AML-193 (cell line): ENCODE measurements at regions not wholly inside any gene's neighbourhood (a gene's known extent, or its start where the extent isn't known, plus 50 kb on each side); places are given as distances from the start of the nearest gene placed in this dataset.
"Not testable (repeated sequence)": the region's sequence is repeated elsewhere in the genome, so short reads cannot be mapped to it uniquely, and the experiment has no call there.

Source experiments
- DNase-seq, 2 experiments: peaks; one replicate each; lab custom pipeline; 2025; lab: John Stamatoyannopoulos, UW

- DNase-seq = no peak
These were observed 266.8 kb upstream of the ACTBL2 start for GRCh38 chr5:57749396-57749795.

DNA sequence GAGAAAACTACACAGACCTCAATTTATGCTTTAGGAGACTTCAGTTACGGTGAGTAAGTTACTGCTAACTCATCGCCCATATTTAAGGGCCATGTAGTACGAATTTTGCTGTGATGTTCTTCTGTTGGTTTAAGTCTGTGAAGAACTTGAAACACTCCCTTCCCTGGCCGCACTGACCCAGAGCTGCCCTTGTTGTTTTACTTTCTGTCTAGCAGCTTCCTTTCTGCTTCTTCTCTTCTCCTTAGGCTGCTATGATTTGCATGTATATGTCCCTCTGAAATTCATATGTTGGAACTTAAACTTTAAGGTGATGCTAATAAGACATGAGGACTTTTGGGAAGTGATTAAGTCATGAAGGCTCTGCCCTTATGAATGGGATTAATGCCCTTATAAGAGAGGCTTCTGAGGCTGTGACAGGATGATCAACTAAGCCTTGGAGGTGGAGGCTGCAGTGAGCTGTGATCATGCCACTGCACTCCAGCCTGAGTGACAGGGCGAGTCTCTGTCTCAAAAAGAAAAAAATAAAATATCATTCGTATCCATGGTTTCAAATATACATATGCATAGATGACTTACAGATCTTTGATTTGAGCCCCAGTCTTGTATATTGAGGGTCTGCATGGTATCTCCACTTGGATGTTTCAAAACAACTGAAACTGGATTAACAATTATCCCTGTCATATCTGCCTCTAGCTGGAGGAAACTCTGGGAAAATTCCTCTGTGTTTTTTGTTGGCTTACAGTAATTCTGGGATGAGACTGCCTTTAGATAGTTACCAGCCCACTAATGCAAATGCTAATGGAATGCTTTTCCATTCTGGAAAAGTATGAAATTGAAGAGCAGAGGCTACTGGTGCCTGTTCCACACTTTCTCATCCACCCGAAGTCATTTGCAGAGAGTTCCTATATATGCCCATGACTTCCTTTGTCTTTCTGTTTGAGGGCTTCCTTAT, 263.4 kb upstream of the ACTBL2 start:
- DNase-seq = no peak

GRCh38 chr5:57745029-57745428, 262.4 kb upstream of the ACTBL2 start:
- DNase-seq = no peak

DNA sequence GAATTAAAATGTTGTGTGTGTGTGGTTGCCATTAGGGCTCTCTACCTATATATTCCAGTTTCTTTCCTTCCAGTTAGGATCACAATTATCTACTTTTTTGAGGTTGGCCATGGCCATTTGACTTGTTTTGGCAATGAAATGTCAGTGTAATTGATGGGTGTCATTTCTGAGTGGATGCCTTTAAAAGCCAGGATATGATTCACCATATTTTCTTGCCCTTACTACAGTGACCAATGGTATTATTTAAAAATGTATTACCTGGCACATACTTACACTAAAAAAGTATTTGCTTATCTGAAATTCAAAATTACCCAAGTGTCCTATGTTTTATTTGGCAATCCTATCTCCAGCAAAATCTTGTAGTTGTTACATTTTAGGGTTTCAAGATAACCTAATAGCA, 258.7 kb upstream of the ACTBL2 start:
- DNase-seq = no peak

DNA sequence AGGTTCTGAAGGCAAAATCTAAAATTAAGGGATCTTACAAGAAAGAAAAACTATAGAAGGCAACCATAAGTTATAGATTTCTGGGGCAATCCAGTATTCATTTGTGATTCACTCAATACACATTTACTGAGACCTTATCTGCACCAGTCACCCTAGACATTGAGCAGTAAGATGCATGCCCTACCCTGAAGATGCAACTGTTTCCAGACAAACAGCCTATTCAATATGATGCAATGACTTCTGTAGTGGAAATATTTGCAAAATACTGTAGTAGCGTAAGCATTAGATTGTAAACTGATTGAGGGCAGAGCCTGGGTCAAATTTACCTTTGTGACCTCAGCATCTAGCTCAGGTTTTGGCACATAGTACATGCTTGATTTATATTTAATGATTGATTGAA, 256.2 kb upstream of the ACTBL2 start:
- no peak for DNase-seq

GRCh38 chr5:57738301-57738700, 255.7 kb upstream of the ACTBL2 start:
- DNase-seq = no peak

DNA sequence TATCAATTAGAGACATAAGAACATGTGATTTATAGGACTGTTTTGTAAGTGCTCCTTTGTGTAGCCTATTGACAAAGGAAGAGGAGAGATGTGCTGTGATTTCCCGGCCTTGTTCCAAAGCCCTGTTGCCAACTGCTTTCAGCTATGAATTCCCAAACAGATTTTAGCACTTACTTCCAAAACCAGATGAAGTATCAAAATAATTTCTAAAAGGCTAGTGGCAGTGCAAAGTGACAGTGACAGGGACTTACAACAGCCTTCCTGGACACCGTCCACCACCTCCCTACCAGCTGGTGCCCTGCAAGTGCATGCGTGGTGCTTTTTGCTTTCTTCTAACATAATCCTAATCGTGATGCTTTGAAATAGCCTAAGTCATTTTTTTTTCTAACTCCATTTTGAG, 254.1 kb upstream of the ACTBL2 start:
- no peak for DNase-seq

DNA sequence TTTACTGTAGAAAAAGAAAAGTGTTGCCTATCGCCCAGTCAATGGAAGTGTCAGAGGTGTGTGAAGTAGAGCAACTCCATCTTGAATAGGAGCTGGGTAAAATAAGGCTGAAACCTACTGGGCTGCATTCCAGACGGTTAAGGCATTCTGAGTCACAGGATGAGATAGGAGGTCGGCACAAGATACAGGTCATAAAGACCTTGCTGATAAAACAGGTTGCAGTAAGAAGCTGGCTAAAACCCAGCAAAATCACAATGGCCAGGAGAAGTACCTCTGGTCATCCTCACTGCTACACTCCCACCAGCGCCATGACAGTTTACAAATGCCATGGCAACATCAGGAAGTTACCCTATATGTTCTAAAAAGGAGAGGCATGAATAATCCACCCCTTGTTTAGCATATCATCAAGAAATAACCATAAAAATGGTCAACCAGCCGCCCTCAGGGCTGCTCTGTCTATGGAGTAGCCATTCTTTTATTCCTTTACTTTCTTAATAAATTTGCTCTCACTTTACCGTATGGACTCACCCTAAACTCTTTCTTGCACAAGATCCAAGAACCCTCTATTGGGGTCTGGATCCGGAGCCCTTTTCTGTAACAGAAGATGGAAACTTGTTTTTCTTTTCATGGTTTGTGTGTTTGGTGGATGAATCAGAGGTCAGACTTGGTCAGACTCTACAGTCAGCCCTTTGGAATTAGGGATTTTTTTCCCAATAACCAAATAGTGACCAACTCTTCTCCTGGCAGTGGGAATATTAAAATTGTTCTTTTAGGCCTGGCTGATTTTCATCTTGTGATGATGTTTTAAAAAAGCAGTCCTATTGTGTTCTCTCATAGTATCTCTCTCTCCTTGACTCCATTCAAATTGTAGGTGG, 252.9 kb upstream of the ACTBL2 start:
- DNase-seq = not testable (repeated sequence)

- no peak for DNase-seq
These were observed 251.7 kb upstream of the ACTBL2 start for GRCh38 chr5:57734296-57734695.

GRCh38 chr5:57727591-57727990, 245.0 kb upstream of the ACTBL2 start:
- no peak for DNase-seq

GRCh38 chr5:57725658-57726504, 243.3 kb upstream of the ACTBL2 start:
- DNase-seq = no peak

DNA sequence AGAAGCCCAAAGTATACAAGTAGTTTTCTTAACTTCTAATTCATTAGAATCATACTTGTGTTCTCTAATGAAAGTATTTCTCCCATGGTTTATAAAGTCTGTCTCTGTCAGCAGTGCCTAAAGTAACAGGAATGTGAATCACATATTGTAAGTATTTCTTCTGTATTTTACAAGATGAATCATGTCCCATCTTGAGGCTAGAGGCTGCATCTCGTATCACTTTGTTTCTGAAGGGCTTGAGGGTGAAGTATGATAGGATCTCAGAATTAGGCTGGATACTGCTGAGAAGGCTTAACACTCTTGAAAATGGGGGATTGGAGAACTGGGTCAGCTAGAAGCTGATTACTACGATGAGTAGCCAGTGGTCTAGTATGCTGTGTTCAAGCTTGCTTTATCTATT, 242.2 kb upstream of the ACTBL2 start:
- no peak for DNase-seq

DNA sequence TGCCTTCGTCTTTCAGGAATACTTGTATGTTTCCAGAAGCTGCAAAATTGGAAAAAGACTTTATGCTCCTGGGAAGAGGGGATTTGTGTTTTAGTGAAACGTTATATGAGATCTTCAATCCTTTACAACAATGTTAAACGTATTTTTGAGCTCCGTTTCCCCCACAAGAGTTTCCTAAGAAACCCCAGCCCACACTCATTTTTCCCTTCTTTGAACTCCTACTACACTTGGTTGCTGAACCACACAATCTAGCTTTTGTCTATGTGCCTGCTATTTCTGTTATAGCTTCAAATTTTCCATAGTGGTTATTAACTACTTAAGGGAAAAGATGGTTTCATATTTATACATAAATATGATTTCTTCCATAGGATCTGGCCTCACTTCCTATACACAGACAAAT, 238.6 kb upstream of the ACTBL2 start:
- DNase-seq = no peak

DNA sequence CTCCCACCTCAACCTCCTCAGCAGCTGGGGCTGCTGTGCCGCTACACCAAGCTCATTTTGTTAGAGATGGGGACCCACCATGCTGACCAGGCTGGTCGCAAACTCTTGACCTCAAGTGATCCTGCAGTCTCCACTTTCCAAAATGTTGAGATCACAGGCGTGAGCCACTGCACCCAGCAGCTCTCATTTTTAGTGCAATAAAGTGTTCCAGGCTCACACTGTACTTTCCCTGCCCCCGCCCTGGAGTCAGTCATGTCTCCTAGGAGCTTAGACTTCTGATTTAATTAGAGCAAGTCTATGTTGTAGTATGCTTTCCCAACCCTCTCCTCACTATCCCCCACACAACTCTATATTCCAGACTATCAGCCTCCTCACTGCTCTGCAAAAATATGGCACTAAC, 238.0 kb upstream of the ACTBL2 start:
- no peak for DNase-seq

DNA sequence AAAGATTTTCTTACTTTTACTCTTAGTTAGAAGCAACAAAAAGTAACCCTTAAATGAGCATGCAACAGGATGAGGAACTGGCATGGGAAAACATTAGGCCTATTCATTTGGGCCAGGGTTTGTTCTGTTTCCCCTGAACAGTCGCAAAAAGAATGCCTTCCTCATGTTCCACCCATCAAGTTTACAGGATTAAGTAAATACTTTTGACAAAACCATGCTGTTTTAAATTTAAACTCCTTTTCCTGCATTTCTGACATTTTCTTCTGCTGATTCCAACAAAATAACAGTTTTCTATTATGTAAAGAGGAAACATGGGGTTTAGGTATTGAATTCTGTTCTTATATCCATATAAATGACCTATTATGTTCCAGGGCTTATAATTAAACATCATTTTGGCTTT, 236.6 kb upstream of the ACTBL2 start:
- no peak for DNase-seq

- no peak for DNase-seq
These were observed 235.5 kb upstream of the ACTBL2 start for GRCh38 chr5:57718155-57718554.

DNA sequence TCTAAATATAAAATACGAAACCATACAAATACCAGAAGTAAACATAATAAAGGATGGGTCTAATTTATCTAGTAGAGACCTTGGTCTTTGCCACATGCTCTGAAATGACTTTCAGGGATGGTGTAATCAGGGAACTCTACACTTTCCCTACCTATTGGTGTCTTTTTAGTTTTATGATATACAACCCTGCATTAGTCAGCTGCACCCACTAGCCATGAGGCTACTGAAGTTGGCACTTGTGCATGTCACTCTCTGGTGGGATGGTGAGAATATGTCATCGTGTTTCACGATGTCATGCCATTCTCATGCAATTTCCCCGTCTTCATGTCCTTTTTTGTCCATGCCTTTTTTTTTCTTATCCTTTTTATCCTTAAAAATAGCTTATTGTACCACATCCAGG, 234.9 kb upstream of the ACTBL2 start:
- DNase-seq = no peak

GRCh38 chr5:57716661-57717060, 234.1 kb upstream of the ACTBL2 start:
- DNase-seq = no peak

DNA sequence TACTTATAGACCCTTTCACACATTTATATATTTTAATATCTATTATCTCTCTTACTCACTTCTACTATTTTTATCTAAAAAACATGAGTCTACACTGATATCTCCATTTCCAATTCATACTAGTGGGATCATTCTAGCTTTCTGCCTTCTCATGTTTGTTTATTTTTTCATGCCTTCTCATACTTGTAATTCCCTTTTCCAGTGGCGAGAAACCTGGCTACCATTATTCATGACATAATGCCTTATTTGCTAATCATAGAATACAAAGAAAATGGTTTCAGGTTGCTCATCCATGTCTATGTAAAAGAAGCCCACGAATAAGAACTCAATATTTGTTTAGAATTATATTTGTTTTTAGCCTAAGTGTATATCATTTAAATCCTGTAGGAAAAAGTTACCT, 232.7 kb upstream of the ACTBL2 start:
- no peak for DNase-seq

- not testable (repeated sequence) for DNase-seq
These were observed 230.9 kb upstream of the ACTBL2 start for GRCh38 chr5:57713535-57713934.

- DNase-seq = no peak
These were observed 229.3 kb upstream of the ACTBL2 start for GRCh38 chr5:57711946-57712345.

GRCh38 chr5:57711471-57711870, 228.9 kb upstream of the ACTBL2 start:
- DNase-seq = no peak
